Frontal cortex (tissue), 3 donors: ENCODE measurements at regions not wholly inside any gene's neighbourhood (a gene's known extent, or its start where the extent isn't known, plus 50 kb on each side); places are given as distances from the start of the nearest gene placed in this dataset.
A peak's percentile ranks its signal among the peaks of the same experiment; 100 is the strongest.
"Not testable (repeated sequence)": the region's sequence is repeated elsewhere in the genome, so short reads cannot be mapped to it uniquely, and the experiment has no call there.

Experiments
- DNase-seq, 2 donors: peaks; one replicate each; pipeline ENCODE4 v3.0.0; 2012; ENCODE audit warnings: low spot score in 2 of 2
- FAIRE-seq: peaks from 2 replicates; lab custom pipeline; 2012; peaks lifted over from hg19 to GRCh38; lab: Jason Lieb, UNC
- donor health status: control.
- donor health status: control.
- donor health status: control.

DNA sequence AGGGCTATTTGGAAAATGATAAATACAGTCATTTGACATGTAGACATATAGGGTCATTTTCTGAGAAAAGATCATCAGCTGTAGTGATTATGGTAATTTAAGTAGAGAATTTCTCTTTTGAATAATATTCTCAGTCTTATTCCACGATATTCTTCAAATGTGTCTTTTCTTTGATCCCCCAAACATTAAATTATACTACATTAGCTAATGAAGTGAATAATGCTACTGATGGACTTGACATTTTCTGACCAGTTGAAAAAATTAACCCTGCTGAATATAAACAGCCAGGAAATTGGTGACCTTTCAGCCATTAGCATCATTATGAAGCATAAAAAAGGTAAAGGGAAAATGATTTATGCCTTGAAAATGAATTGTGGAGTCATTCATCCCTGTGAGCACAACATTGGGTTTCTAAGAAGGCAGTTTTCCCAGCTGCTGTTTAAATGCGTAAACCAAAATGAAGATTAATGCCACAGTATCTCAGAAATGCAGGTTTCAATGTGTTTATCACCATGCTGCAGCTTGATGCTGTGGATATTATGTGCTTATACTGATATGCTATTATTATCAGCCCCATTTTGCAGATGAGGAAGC lies 489.1 kb downstream of the KCTD16 start:
- no peak for FAIRE-seq
- DNase-seq: no peak

DNA sequence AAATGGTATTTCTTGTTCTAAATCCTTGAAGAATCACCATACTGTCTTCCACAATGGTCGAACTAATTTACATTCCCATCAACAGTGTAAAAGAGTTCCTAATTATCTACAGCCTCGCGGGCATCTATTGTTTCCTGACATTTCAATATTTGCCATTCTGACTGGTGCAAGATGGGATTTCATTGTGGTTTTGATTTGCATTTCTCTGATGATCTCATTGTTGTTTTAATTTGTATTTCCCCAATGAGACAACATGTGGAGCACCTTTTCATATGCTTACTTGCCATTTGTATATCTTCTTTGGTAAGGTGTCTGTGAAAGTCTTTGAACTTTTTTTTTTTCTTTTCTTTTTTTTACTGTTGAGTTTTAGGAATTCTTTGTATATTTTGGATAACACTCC lies 473.6 kb downstream of the KCTD16 start:
- FAIRE-seq: no peak
- no peak for DNase-seq

DNA sequence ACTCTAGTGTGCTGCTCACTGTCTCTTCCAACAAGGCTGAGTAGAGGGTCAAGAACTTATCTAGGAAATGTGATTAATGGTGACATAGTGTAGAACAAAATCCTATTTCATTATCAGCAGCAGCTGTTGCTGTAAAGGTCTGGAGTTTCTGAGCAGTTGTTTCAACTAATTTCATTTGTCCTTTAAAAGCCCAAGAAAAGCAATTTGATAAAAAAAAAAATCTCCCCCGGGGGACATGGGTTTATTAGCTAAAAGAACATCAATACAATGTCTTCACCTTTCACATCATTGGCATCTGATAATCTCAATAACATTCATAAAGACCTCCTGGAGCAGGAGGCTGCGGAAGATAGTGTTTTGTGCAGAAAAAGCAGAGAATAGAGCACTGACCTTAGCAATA lies 468.1 kb downstream of the KCTD16 start:
- FAIRE-seq (no peak), DNase-seq (no peak)

DNA sequence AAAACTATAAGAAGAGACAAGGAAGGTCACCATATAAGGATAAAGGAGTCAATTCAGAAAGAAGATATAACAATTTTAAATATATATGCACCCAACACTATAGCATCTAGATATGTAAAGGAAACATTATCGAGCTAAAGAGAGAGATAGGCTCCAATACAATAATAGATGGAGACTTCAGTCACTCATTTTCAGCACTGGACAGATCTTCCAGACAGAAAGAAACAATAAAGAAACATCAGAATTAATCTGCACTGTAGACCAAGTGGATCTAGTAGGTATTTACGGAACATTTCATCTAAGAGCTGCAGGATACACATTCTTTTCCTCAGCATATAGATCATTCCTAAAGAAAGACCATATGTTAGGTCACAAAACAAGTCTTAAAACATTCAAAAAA lies 463.5 kb downstream of the KCTD16 start:
- FAIRE-seq (no peak), DNase-seq (no peak)

GRCh38 chr5:144598451-144599068 lies 427.9 kb downstream of the KCTD16 start:
- FAIRE-seq (no peak), DNase-seq (peak in 1 of 2 donors; percentile 16)

GRCh38 chr5:144596517-144596916 lies 425.8 kb downstream of the KCTD16 start:
- DNase-seq: no peak
- no peak for FAIRE-seq

- FAIRE-seq: no peak
These were observed 424.2 kb downstream of the KCTD16 start for GRCh38 chr5:144594919-144595318.

GRCh38 chr5:144594234-144594633 lies 423.6 kb downstream of the KCTD16 start:
- FAIRE-seq, DNase-seq: not testable (repeated sequence)

More at GRCh38 chr5:144594919-144595318, 424.2 kb downstream of the KCTD16 start:
- no peak for DNase-seq

- no peak for DNase-seq
- FAIRE-seq: no peak
These were observed 415.0 kb downstream of the KCTD16 start for GRCh38 chr5:144585681-144586080.

DNA sequence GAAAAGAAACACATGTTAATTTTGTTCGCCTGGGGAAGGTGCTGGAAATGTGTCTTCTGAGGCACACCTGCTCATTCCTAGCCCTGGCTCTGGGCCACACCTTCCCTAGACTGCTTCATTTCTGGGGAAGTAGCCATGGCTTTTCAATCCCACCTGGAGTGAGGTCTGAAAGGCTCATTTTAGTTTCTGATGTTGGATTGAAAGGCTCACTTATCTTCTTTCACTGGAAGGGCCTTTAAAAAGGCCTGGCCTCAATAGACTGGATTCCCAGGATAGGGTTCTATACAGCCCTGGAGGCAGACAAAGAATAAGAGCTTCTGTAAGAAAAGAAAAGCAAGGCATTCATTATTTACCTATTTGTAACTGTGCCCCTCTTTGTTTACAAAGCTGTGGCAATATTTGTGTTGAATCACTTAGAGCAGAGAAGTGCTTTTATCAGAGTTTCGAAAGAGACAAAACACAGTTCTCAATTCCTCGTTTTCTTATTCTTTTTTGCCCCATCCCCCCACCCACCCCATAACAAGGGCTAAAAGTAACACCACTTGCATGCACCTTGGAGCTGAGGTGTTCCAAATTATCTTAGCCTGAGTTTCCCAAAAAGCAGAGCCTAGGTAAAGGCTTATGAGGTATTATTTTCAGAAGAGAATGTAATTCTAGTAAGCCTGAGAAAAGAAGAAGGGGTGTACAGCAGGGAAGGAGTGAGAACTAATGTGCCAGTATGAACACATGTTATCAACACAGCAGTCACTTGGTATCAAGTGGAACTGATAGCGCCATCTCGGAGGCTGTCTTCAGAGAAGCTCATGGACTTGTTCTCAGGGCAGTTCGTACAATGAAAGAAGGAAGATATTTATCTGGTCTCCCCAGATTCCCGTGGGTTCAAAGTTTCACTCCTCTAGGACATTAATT lies 413.1 kb downstream of the KCTD16 start:
- DNase-seq (no peak), FAIRE-seq (no peak)

DNA sequence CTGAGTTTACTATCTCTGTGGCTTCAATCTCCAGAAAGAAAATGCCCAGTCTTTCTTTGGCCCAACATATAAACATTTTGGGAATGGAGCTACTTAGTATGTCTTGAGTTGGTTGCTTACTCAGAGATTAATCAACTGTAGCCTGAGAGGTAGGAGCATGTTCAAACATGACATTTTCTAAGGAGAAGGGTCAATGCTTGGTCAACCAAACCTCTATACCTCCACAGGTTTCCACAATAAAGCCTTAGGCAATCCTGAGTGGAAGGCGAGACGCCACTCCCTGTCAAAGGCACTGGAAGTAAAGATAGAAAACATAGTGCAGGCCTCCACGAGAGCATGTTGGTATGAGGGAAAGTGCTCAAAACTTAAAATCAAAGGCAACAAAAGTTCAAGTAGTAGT lies 411.4 kb downstream of the KCTD16 start:
- FAIRE-seq (no peak), DNase-seq (no peak)

DNA sequence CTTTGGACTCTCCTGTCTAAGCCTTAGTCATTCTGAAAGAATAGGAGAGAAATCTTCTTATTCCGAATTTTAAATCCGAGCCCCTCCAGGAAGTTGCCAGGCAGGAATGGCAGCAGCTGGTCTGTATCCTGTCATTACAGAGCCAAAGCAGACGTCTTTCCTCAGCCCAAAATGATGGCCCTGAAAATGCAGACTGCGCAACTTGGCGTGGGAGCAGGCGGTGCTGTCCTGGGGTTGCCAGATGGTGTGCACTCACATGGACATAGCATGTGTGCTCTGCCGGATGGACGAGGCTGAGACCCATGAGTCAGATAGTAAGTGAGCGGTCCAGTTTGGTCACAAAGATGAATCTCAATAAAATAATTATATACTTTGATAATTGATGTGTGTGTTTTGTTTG lies 410.4 kb downstream of the KCTD16 start:
- FAIRE-seq (no peak), DNase-seq (no peak)

GRCh38 chr5:144577676-144578075 lies 407.0 kb downstream of the KCTD16 start:
- DNase-seq (no peak), FAIRE-seq (no peak)

- no peak for DNase-seq
- FAIRE-seq: no peak
These were observed 405.1 kb downstream of the KCTD16 start for GRCh38 chr5:144575736-144576135.

- DNase-seq: no peak
- FAIRE-seq: no peak
These were observed 396.7 kb downstream of the KCTD16 start for GRCh38 chr5:144567421-144567780.

GRCh38 chr5:144566747-144567420 lies 396.2 kb downstream of the KCTD16 start:
- FAIRE-seq (no peak), DNase-seq (no peak)

DNA sequence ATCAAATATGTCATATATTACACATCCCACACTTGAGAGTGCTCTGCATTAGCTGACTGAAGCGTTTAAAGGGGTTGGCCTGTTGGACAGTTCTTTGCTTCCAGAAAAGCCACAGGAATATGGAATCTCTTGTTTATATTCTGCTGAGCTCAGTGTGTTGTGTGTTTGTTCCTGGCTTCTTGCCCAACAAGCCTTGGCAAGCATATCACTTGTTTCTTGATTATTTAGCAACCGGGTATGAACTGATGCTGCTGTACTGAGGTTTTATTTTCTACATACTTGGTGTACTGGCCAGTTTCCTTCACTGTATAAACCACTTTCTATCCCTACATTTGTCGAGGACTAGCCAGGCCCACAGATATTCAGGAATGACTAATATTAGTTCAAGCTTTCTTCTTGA lies 378.9 kb downstream of the KCTD16 start:
- DNase-seq: no peak
- no peak for FAIRE-seq

DNA sequence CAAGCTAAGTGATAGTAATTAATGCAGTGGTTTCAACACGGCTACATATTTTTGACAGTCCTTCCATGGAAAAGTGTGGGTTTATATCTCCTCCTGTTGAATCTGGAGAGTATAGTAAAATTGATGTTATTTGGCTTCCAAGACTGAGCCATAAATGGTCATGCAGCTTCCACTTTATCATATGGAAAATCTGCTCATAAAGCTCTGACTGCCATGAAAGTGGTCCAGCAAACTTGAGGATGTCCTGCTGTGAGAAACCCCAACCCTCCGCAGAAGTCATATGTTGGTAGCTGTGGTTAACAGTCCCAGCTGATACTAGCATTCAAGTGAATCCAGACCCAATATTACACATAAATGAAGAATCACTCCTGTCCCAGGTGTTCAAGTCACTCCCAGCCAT lies 378.3 kb downstream of the KCTD16 start:
- FAIRE-seq: no peak
- no peak for DNase-seq

DNA sequence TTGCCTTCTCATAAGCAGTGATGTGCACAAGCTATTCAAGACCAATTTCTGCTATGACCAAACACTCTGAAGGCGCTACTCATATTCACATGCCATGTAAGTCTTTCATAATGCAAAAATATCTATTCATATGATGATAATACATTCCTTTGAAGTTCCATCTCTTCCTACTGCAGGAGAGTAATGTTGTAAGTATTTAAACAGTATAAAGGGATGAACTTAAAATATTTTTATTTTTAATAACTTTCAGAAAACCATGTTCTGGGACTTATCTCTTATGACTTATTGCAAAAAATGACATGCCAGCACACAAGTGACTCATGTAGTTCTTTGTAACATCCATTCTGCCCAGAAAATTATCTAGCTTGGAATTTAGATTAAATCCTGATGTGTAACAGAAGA lies 376.4 kb downstream of the KCTD16 start:
- FAIRE-seq: no peak

GRCh38 chr5:144538845-144539244 lies 368.2 kb downstream of the KCTD16 start:
- DNase-seq (no peak), FAIRE-seq (no peak)

More for the DNA sequence above, 376.4 kb downstream of the KCTD16 start:
- no peak for DNase-seq
